ENCODE measurements at regions not wholly inside any gene's neighbourhood (a gene's known extent, or its start where the extent isn't known, plus 50 kb on each side); places are given as distances from the start of the nearest gene placed in this dataset.

DNA sequence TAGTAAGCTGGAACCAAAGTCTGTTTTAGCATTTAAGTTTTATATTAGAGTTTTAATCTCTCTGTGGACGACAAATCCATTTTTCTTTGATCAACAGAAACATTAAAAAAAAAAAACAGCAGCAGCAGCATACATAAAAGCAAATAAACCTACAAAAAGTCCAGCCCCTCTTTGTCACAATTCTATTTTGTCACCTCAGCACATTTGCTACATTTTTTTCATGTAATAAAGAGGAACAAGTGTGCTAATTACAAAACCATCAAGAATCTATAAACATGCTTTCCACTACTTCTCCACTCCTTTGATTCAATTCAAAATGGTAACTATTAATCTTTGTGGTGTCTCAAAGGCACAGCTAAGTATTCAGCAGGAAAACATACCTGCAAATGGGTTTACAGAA lies 259.8 kb upstream of the GNAI1 start:
- ChIA-PET CTCF (no interaction called here), POLR2A (no interaction called here)
- no peak overlapping the region for H3K4me3 Mint-ChIP-seq
- H3K27ac Mint-ChIP-seq, result no peak overlapping the region
- ATAC-seq (no peak), DNase-seq (ENCODE audit: low spot score) (no peak)
- no peaks in the 10 kb centered on the region for H3K36me3 Mint-ChIP-seq
- no peaks in the 10 kb centered on the region for H3K27me3 Mint-ChIP-seq (ENCODE audit: low read depth)
- no peaks in the 10 kb centered on the region for H3K9me3 Mint-ChIP-seq
- TF ChIP-seq, protein P1, sequence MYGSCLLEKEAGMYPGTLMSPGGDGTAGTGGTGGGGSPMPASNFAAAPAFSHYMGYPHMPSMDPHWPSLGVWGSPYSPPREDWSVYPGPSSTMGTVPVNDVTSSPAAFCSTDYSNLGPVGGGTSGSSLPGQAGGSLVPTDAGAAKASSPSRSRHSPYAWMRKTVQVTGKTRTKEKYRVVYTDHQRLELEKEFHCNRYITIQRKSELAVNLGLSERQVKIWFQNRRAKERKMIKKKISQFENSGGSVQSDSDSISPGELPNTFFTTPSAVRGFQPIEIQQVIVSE (CRISPR knock-in tag; IDR thresholded peaks at IDR 0.05; ENCODE audit: borderline replicate concordance), result no peak
- TF ChIP-seq NR2C2 (CRISPR knock-in tag; IDR thresholded peaks at IDR 0.05), result no peak
- TF ChIP-seq, protein P2, sequence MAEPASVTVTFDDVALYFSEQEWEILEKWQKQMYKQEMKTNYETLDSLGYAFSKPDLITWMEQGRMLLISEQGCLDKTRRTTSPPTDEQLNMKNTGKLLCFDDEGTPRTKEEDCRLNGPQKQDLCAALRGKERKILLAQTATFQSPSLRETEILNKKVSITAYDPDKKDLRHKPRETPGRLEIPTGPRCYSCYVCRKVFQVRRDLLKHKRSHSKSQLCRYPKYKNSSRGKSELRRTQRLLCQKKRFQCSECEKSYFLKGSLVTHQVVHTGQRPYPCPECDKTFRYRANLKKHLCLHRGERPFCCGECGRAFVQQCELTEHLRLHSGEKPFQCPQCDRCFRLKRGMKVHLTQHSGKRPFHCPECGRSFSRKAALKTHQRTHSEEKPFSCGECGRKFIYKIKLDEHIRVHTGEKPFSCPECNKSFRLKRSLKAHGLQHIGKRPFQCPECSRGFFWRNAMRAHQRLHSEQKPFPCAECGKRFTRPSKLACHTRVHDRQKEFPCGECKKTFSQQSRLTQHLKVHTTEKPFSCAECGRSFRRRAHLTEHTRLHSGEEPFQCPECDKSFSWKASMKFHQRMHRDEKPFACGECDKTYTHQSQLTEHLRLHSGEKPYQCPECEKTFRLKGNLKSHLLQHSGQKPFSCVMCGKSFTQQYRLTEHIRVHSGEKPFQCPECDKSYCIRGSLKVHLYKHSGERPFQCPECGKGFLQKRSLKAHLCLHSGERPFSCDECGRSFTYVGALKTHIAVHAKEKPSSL (CRISPR knock-in tag; conservative IDR thresholded peaks at IDR 0.05), result no peak
- TF ChIP-seq NR1H2 (CRISPR knock-in tag; IDR thresholded peaks at IDR 0.05), result no peak
- TF ChIP-seq JAZF1 (CRISPR knock-in tag; IDR thresholded peaks at IDR 0.05), result no peak
- TF ChIP-seq GTF2I (CRISPR knock-in tag; conservative IDR thresholded peaks at IDR 0.05), result no peak
- no peak for TF ChIP-seq CREM (CRISPR knock-in tag; IDR thresholded peaks at IDR 0.05)
- TF ChIP-seq, protein P3, sequence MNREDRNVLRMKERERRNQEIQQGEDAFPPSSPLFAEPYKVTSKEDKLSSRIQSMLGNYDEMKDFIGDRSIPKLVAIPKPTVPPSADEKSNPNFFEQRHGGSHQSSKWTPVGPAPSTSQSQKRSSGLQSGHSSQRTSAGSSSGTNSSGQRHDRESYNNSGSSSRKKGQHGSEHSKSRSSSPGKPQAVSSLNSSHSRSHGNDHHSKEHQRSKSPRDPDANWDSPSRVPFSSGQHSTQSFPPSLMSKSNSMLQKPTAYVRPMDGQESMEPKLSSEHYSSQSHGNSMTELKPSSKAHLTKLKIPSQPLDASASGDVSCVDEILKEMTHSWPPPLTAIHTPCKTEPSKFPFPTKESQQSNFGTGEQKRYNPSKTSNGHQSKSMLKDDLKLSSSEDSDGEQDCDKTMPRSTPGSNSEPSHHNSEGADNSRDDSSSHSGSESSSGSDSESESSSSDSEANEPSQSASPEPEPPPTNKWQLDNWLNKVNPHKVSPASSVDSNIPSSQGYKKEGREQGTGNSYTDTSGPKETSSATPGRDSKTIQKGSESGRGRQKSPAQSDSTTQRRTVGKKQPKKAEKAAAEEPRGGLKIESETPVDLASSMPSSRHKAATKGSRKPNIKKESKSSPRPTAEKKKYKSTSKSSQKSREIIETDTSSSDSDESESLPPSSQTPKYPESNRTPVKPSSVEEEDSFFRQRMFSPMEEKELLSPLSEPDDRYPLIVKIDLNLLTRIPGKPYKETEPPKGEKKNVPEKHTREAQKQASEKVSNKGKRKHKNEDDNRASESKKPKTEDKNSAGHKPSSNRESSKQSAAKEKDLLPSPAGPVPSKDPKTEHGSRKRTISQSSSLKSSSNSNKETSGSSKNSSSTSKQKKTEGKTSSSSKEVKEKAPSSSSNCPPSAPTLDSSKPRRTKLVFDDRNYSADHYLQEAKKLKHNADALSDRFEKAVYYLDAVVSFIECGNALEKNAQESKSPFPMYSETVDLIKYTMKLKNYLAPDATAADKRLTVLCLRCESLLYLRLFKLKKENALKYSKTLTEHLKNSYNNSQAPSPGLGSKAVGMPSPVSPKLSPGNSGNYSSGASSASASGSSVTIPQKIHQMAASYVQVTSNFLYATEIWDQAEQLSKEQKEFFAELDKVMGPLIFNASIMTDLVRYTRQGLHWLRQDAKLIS (CRISPR knock-in tag; IDR thresholded peaks at IDR 0.05; ENCODE audit: borderline replicate concordance), result no peak
- TF ChIP-seq, protein P4, sequence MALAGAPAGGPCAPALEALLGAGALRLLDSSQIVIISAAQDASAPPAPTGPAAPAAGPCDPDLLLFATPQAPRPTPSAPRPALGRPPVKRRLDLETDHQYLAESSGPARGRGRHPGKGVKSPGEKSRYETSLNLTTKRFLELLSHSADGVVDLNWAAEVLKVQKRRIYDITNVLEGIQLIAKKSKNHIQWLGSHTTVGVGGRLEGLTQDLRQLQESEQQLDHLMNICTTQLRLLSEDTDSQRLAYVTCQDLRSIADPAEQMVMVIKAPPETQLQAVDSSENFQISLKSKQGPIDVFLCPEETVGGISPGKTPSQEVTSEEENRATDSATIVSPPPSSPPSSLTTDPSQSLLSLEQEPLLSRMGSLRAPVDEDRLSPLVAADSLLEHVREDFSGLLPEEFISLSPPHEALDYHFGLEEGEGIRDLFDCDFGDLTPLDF (CRISPR knock-in tag; IDR thresholded peaks at IDR 0.05), result no peak
- TF ChIP-seq, protein P5, sequence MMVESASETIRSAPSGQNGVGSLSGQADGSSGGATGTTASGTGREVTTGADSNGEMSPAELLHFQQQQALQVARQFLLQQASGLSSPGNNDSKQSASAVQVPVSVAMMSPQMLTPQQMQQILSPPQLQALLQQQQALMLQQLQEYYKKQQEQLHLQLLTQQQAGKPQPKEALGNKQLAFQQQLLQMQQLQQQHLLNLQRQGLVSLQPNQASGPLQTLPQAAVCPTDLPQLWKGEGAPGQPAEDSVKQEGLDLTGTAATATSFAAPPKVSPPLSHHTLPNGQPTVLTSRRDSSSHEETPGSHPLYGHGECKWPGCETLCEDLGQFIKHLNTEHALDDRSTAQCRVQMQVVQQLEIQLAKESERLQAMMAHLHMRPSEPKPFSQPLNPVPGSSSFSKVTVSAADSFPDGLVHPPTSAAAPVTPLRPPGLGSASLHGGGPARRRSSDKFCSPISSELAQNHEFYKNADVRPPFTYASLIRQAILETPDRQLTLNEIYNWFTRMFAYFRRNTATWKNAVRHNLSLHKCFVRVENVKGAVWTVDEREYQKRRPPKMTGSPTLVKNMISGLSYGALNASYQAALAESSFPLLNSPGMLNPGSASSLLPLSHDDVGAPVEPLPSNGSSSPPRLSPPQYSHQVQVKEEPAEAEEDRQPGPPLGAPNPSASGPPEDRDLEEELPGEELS (CRISPR knock-in tag; IDR thresholded peaks at IDR 0.05), result no peak
- no peak for TF ChIP-seq NFE2L1 (CRISPR knock-in tag; IDR thresholded peaks at IDR 0.05)
- no peak for TF ChIP-seq TCF7 (CRISPR knock-in tag; IDR thresholded peaks at IDR 0.05; ENCODE audit: low read depth)
- no peak for TF ChIP-seq RELA (CRISPR knock-in tag; IDR thresholded peaks at IDR 0.05; ENCODE audit: borderline replicate concordance)
- TF ChIP-seq, protein P6, sequence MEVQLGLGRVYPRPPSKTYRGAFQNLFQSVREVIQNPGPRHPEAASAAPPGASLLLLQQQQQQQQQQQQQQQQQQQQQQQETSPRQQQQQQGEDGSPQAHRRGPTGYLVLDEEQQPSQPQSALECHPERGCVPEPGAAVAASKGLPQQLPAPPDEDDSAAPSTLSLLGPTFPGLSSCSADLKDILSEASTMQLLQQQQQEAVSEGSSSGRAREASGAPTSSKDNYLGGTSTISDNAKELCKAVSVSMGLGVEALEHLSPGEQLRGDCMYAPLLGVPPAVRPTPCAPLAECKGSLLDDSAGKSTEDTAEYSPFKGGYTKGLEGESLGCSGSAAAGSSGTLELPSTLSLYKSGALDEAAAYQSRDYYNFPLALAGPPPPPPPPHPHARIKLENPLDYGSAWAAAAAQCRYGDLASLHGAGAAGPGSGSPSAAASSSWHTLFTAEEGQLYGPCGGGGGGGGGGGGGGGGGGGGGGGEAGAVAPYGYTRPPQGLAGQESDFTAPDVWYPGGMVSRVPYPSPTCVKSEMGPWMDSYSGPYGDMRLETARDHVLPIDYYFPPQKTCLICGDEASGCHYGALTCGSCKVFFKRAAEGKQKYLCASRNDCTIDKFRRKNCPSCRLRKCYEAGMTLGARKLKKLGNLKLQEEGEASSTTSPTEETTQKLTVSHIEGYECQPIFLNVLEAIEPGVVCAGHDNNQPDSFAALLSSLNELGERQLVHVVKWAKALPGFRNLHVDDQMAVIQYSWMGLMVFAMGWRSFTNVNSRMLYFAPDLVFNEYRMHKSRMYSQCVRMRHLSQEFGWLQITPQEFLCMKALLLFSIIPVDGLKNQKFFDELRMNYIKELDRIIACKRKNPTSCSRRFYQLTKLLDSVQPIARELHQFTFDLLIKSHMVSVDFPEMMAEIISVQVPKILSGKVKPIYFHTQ (CRISPR knock-in tag; IDR thresholded peaks at IDR 0.05), result no peak
- TF ChIP-seq, protein P7, sequence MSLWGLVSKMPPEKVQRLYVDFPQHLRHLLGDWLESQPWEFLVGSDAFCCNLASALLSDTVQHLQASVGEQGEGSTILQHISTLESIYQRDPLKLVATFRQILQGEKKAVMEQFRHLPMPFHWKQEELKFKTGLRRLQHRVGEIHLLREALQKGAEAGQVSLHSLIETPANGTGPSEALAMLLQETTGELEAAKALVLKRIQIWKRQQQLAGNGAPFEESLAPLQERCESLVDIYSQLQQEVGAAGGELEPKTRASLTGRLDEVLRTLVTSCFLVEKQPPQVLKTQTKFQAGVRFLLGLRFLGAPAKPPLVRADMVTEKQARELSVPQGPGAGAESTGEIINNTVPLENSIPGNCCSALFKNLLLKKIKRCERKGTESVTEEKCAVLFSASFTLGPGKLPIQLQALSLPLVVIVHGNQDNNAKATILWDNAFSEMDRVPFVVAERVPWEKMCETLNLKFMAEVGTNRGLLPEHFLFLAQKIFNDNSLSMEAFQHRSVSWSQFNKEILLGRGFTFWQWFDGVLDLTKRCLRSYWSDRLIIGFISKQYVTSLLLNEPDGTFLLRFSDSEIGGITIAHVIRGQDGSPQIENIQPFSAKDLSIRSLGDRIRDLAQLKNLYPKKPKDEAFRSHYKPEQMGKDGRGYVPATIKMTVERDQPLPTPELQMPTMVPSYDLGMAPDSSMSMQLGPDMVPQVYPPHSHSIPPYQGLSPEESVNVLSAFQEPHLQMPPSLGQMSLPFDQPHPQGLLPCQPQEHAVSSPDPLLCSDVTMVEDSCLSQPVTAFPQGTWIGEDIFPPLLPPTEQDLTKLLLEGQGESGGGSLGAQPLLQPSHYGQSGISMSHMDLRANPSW (CRISPR knock-in tag; conservative IDR thresholded peaks at IDR 0.05; ENCODE audit: low read depth), result no peak
- no peaks in the 10 kb centered on the region for H3K4me1 Mint-ChIP-seq
